ENCODE measurements at regions not wholly inside any gene's neighbourhood (a gene's known extent, or its start where the extent isn't known, plus 50 kb on each side); places are given as distances from the start of the nearest gene placed in this dataset.

GRCh38 chr12:115481141-115481540 lies 796.4 kb downstream of the MED13L start:
- intact Hi-C loops (cut with micrococcal nuclease), result no loop called here
- Histone ChIP-seq H3K4me1 (ENCODE audit: control insufficient read depth in 1 of 2, insufficient read depth in 2 of 2, low read length in 2 of 2) (no peaks in the 10 kb centered on the region), H3K4me3 (replicated peaks in 1 of 2; ENCODE audit: low read depth in 1 of 2, low read length in 2 of 2) (no peak overlapping the region), H3K4me2 (ENCODE audit: low read length) (no peak overlapping the region), H3K9me3 (ENCODE audit: control insufficient read depth in 1 of 2, insufficient read depth in 1 of 2, low read depth in 1 of 2, low read length in 2 of 2) (0 out of 4 replicates have a peak, but pooled peaks cover 0 to 3% of the 10 kb centered on the region in 2 experiments), H3K27me3 (ENCODE audit: insufficient read depth, low read length) (no peaks in the 10 kb centered on the region), H3K36me3 (ENCODE audit: control insufficient read depth in 1 of 2, insufficient read depth in 2 of 2, low read length in 2 of 2) (no peaks in the 10 kb centered on the region), H3K27ac (ENCODE audit: low read depth, low read length) (no peak overlapping the region), H4K20me1 (ENCODE audit: insufficient read depth) (no peaks in the 10 kb centered on the region), H3K79me2 (ENCODE audit: insufficient read depth, low read length) (no peaks in the 10 kb centered on the region), H2AFZ (ENCODE audit: low read depth, low read length, poor library complexity, severe bottlenecking) (no peak overlapping the region), H3K9me2 (ENCODE audit: insufficient read depth) (no peaks in the 10 kb centered on the region), H3K9ac (ENCODE audit: low read length) (no peak overlapping the region)
- no peak for DNase-seq (ENCODE audit: low read depth, low spot score)
- no TSS peak for BruUV-seq (replicated peaks)
- TF ChIP-seq ZNF274 (IDR thresholded peaks at IDR 0.05; ENCODE audit: low read depth, low read length), result no peak
- TF ChIP-seq ZBTB33 (IDR thresholded peaks at IDR 0.05; ENCODE audit: extremely low read depth, insufficient replicate concordance, low read length), result no peak
- peak; percentile 18; the same call in 1 of the 2 replicates for TF ChIP-seq RAD21 (IDR thresholded peaks at IDR 0.05; ENCODE audit: low read depth)
- ChIA-PET CTCF (no interaction called here), POLR2A (no interaction called here), RAD21 (ENCODE audit: low non-redundant PET in 1 of 2, low total read pairs in 2 of 2, uncharacterized antibody in 2 of 2, unreplicated experiment in 2 of 2) (no interaction called here)
- ATAC-seq, result no peak

GRCh38 chr12:115478505-115478904 lies 794.5 kb upstream of the TBX3 start:
- BruUV-seq (replicated peaks), result no TSS peak
- intact Hi-C loops (cut with micrococcal nuclease), result no loop called here

More at GRCh38 chr12:115478505-115478904, 794.5 kb upstream of the TBX3 start:
- Histone ChIP-seq H3K27me3 (ENCODE audit: insufficient read depth, low read length) (no peaks in the 10 kb centered on the region), H3K9me3 (ENCODE audit: control insufficient read depth in 1 of 2, insufficient read depth in 1 of 2, low read depth in 1 of 2, low read length in 2 of 2) (no peaks in the 10 kb centered on the region), H3K79me2 (ENCODE audit: insufficient read depth, low read length) (no peaks in the 10 kb centered on the region), H4K20me1 (ENCODE audit: insufficient read depth) (no peaks in the 10 kb centered on the region), H3K4me1 (ENCODE audit: control insufficient read depth in 1 of 2, insufficient read depth in 2 of 2, low read length in 2 of 2) (peaks cover 12 to 23% of the 10 kb centered on the region in 2 experiments; a peak in 3 of 4 replicates), H3K4me2 (ENCODE audit: low read length) (no peak overlapping the region), H2AFZ (ENCODE audit: low read depth, low read length, poor library complexity, severe bottlenecking) (no peak overlapping the region), H3K36me3 (ENCODE audit: control insufficient read depth in 1 of 2, insufficient read depth in 2 of 2, low read length in 2 of 2) (no peaks in the 10 kb centered on the region), H3K9ac (ENCODE audit: low read length) (no peak overlapping the region), H3K4me3 (replicated peaks in 1 of 2; ENCODE audit: low read depth in 1 of 2, low read length in 2 of 2) (no peak overlapping the region), H3K9me2 (ENCODE audit: insufficient read depth) (no peaks in the 10 kb centered on the region), H3K27ac (ENCODE audit: low read depth, low read length) (no peak overlapping the region)
- DNase-seq (ENCODE audit: low read depth, low spot score) (no peak), ATAC-seq (no peak)
- TF ChIP-seq SP1 (IDR thresholded peaks at IDR 0.05; ENCODE audit: low read depth) (no peak), REST (IDR thresholded peaks at IDR 0.05; ENCODE audit: low read depth) (no peak), SRF (IDR thresholded peaks at IDR 0.05; ENCODE audit: low read depth) (no peak), YY1 (IDR thresholded peaks at IDR 0.05; ENCODE audit: extremely low read depth, insufficient replicate concordance, low read depth, low read length) (no peak), ZFX (IDR thresholded peaks at IDR 0.05) (no peak), RAD21 (IDR thresholded peaks at IDR 0.05; ENCODE audit: low read depth) (no peak), JUND (IDR thresholded peaks at IDR 0.05) (no peak), SIN3A (IDR thresholded peaks at IDR 0.05; ENCODE audit: low read depth) (no peak), ATF3 (IDR thresholded peaks at IDR 0.05) (no peak), MAX (IDR thresholded peaks at IDR 0.05) (no peak), EZH2 (IDR thresholded peaks at IDR 0.05) (no peak), FOSL1 (IDR thresholded peaks at IDR 0.05; ENCODE audit: low read depth) (no peak), CBX3 (IDR thresholded peaks at IDR 0.05; ENCODE audit: low read depth) (no peak), ELF1 (IDR thresholded peaks at IDR 0.05; ENCODE audit: borderline replicate concordance, low read depth) (no peak)
- ChIA-PET CTCF (no interaction called here), POLR2A (no interaction called here), RAD21 (ENCODE audit: low non-redundant PET in 1 of 2, low total read pairs in 2 of 2, uncharacterized antibody in 2 of 2, unreplicated experiment in 2 of 2) (no interaction called here)

Data from HCT116 (cell line).